ENCODE measurements at regions not wholly inside any gene's neighbourhood (a gene's known extent, or its start where the extent isn't known, plus 50 kb on each side); places are given as distances from the start of the nearest gene placed in this dataset.

DNA sequence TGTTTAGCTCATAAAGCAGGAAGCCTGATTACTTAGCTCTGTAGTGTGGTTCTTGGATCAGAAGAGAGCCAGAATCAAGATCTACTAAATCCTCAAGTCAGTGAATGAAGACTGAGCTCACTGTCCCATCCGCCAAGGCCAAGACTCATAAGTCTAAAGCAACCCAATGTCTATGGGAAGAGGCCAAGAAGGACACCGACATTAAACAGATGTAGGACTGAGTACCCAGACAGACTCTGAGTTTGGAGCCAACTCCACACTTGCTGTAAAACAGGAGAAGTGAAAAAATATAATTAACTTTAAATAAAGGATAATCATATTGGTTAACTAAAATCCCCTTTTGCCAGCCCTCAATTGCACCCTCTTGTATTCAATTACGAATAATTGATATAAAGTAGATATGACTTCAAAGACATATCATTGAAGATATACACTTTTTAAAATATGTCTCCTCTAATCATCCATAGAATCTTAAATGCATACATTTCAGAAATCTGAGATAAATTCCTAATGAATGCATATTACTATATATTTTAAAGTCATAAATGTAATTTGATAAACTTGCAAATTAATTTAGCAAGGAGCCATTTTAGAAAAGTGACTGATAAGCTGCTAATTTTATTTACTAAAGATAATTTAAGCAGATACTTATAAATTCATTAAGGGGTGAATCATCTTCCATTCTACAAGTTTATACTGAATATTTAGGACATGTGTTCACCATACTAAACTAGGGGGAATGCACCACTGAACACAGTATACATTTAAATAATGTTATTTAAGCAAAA is 617.0 kb upstream of the ARID1B start (continued):
- TF ChIP-seq CREB5 (CRISPR knock-in tag; IDR thresholded peaks at IDR 0.05; ENCODE audit: low read depth) (peak; percentile 64; the same call in 1 of the 2 replicates), BACH2 (CRISPR knock-in tag; IDR thresholded peaks at IDR 0.05; ENCODE audit: borderline replicate concordance) (no peak), TSHZ2 (CRISPR knock-in tag; IDR thresholded peaks at IDR 0.05) (peak; percentile 75), ARNTL (CRISPR knock-in tag; IDR thresholded peaks at IDR 0.05; ENCODE audit: borderline replicate concordance, low read depth) (no peak), RARB (CRISPR knock-in tag; IDR thresholded peaks at IDR 0.05) (no peak), OSR1 (CRISPR knock-in tag; IDR thresholded peaks at IDR 0.05) (no peak), ISL1 (CRISPR knock-in tag; IDR thresholded peaks at IDR 0.05) (peak; percentile 93)
- TF ChIP-seq, protein P1, sequence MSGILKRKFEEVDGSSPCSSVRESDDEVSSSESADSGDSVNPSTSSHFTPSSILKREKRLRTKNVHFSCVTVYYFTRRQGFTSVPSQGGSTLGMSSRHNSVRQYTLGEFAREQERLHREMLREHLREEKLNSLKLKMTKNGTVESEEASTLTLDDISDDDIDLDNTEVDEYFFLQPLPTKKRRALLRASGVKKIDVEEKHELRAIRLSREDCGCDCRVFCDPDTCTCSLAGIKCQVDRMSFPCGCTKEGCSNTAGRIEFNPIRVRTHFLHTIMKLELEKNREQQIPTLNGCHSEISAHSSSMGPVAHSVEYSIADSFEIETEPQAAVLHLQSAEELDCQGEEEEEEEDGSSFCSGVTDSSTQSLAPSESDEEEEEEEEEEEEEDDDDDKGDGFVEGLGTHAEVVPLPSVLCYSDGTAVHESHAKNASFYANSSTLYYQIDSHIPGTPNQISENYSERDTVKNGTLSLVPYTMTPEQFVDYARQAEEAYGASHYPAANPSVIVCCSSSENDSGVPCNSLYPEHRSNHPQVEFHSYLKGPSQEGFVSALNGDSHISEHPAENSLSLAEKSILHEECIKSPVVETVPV (CRISPR knock-in tag; IDR thresholded peaks at IDR 0.05) = 0 out of 2 replicates have a peak, but pooled peaks have one; percentile 55

DNA sequence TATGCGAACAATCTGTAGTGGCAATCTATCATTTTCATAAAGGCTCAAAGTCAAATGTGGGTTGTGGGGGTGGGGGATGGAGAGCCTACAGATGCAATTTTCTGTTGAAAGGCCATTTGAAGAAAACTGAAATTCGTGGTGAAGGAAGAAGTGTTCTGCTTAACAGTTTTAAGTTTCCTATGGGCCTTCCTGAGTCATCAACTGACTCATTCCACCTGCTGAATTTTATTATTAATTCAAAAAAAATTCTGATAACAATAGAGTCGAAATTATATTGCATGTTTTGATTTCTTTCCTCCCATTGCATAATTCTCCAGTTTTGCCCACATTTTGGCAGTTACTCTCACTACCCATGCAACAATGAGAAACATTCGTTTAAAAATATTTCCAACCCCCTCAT is 622.3 kb upstream of the ARID1B start:
- TF ChIP-seq GLIS3 (CRISPR knock-in tag; IDR thresholded peaks at IDR 0.05) (no peak), TCF4 (CRISPR knock-in tag; IDR thresholded peaks at IDR 0.05; ENCODE audit: borderline replicate concordance) (no peak)
- TF ChIP-seq, protein P2, sequence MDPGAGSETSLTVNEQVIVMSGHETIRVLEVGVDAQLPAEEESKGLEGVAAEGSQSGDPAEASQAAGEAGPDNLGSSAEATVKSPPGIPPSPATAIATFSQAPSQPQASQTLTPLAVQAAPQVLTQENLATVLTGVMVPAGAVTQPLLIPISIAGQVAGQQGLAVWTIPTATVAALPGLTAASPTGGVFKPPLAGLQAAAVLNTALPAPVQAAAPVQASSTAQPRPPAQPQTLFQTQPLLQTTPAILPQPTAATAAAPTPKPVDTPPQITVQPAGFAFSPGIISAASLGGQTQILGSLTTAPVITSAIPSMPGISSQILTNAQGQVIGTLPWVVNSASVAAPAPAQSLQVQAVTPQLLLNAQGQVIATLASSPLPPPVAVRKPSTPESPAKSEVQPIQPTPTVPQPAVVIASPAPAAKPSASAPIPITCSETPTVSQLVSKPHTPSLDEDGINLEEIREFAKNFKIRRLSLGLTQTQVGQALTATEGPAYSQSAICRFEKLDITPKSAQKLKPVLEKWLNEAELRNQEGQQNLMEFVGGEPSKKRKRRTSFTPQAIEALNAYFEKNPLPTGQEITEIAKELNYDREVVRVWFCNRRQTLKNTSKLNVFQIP (CRISPR knock-in tag; IDR thresholded peaks at IDR 0.05; ENCODE audit: borderline replicate concordance, low read depth) = no peak
- no peak for ATAC-seq

DNA sequence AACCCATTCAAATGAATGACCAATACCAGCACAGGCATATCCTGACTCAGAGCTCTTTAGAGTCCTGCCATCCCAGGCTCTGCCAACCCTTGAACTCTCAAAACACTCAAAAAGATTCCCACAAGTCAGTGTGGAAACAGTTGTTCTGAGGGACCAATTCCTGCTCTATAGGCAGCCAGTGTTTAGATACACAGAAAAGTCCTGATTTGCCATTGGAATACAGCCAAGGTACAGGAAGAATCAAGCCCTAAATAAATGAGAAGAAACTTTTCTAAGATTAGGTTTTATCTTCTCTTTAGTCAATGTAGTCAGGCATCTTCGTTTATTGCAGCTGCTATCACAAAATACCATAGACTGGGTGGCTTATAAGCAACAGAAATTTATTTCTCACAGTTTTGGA is 626.8 kb upstream of the ARID1B start:
- TF ChIP-seq ZC3H10 (CRISPR knock-in tag; IDR thresholded peaks at IDR 0.05) (no peak), ESRRG (CRISPR knock-in tag; IDR thresholded peaks at IDR 0.05) (no peak), ZNF70 (CRISPR knock-in tag; IDR thresholded peaks at IDR 0.05) (no peak), ZFP3 (CRISPR knock-in tag; IDR thresholded peaks at IDR 0.05) (no peak), TCF4 (CRISPR knock-in tag; IDR thresholded peaks at IDR 0.05; ENCODE audit: borderline replicate concordance) (no peak), CREB5 (CRISPR knock-in tag; IDR thresholded peaks at IDR 0.05; ENCODE audit: low read depth) (no peak), BACH2 (CRISPR knock-in tag; IDR thresholded peaks at IDR 0.05; ENCODE audit: borderline replicate concordance) (no peak), SNAI2 (CRISPR knock-in tag; IDR thresholded peaks at IDR 0.05) (no peak), TSHZ2 (CRISPR knock-in tag; IDR thresholded peaks at IDR 0.05) (no peak), ISL1 (CRISPR knock-in tag; IDR thresholded peaks at IDR 0.05) (no peak), RARB (CRISPR knock-in tag; IDR thresholded peaks at IDR 0.05) (no peak), ZNF8 (CRISPR knock-in tag; IDR thresholded peaks at IDR 0.05) (no peak)
- TF ChIP-seq, protein P1 (CRISPR knock-in tag; IDR thresholded peaks at IDR 0.05) = no peak
- TF ChIP-seq, protein P2 (CRISPR knock-in tag; IDR thresholded peaks at IDR 0.05; ENCODE audit: borderline replicate concordance, low read depth) = no peak
- no peak for ATAC-seq
